SK-N-SH treated with all-trans-retinoic acid at 6 μM for 48 hours (cell line): ENCODE measurements at regions not wholly inside any gene's neighbourhood (a gene's known extent, or its start where the extent isn't known, plus 50 kb on each side); places are given as distances from the start of the nearest gene placed in this dataset.

Source experiments
- ATAC-seq: fragments of 200-7000 bp; cut with Tn5 transposase; 3 replicates; pipeline ENCODE4 v1.9.1; 2020; ENCODE audit warnings: mild to moderate bottlenecking, moderate library complexity
- BACH2 ChIP-seq: fragments of 250-450 bp; sonication (Bioruptor Pico); IDR thresholded peaks from 2 replicates; pipeline ENCODE4 v1.9.0; 2021; ENCODE audit warnings: mild to moderate bottlenecking, borderline replicate concordance
- CSDC2 ChIP-seq: fragments of 250-450 bp; sonication (Bioruptor Pico); IDR thresholded peaks from 2 replicates; pipeline ENCODE4 v1.5.0; 2020; ENCODE audit warnings: mild to moderate bottlenecking, moderate library complexity
- ESRRG ChIP-seq: fragments of 250-450 bp; sonication (Bioruptor Pico); IDR thresholded peaks from 2 replicates; pipeline ENCODE4 v1.6.1; 2021; ENCODE audit warnings: mild to moderate bottlenecking
- GLIS3 ChIP-seq: fragments of 250-450 bp; sonication (Bioruptor Pico); IDR thresholded peaks from 2 replicates; pipeline ENCODE4 v1.5.0; 2020; ENCODE audit warnings: mild to moderate bottlenecking, moderate library complexity
- ISL1 ChIP-seq: fragments of 250-450 bp; sonication (Bioruptor Pico); IDR thresholded peaks from 2 replicates; pipeline ENCODE4 v2.1.2; 2022; ENCODE audit warnings: mild to moderate bottlenecking, moderate library complexity
- OSR1 ChIP-seq: fragments of 250-450 bp; sonication (Bioruptor Pico); IDR thresholded peaks from 2 replicates; pipeline ENCODE4 v1.8.0; 2022; ENCODE audit warnings: moderate library complexity, mild to moderate bottlenecking, inconsistent platforms
- PPARA ChIP-seq: fragments of 250-450 bp; sonication (Bioruptor Pico); IDR thresholded peaks from 2 replicates; pipeline ENCODE4 v1.5.0; 2020; ENCODE audit warnings: mild to moderate bottlenecking, borderline replicate concordance
- RARB ChIP-seq: fragments of 250-450 bp; sonication (Bioruptor Pico); IDR thresholded peaks from 2 replicates; pipeline ENCODE4 v1.8.0; 2021; ENCODE audit warnings: mild to moderate bottlenecking, moderate library complexity
- TCF4 ChIP-seq: fragments of 250-450 bp; sonication (Bioruptor Pico); IDR thresholded peaks from 2 replicates; pipeline ENCODE4 v1.8.0; 2021; ENCODE audit warnings: mild to moderate bottlenecking, moderate library complexity, borderline replicate concordance
- TOX ChIP-seq: fragments of 250-450 bp; sonication (Bioruptor Pico); IDR thresholded peaks from 2 replicates; pipeline ENCODE4 v1.8.0; 2021; ENCODE audit warnings: mild to moderate bottlenecking, moderate library complexity, borderline replicate concordance
- ZC3H10 ChIP-seq: fragments of 250-450 bp; sonication (Bioruptor Pico); IDR thresholded peaks from 2 replicates; pipeline ENCODE4 v1.5.1; 2021; ENCODE audit warnings: mild to moderate bottlenecking, moderate library complexity
- ZFP3 ChIP-seq: fragments of 250-450 bp; sonication (Bioruptor Pico); IDR thresholded peaks from 2 replicates; pipeline ENCODE4 v1.5.0; 2020; ENCODE audit warnings: mild to moderate bottlenecking, moderate library complexity
- ZFP30 ChIP-seq: fragments of 450-650 bp; formaldehyde crosslinking; IDR thresholded peaks from 2 replicates; pipeline ENCODE4 v1.5.0; 2022; ENCODE audit warnings: mild to moderate bottlenecking, moderate library complexity
- ZNF565 ChIP-seq: fragments of 450-650 bp; formaldehyde crosslinking; conservative IDR thresholded peaks from 2 replicates; pipeline ENCODE4 v1.5.0; 2020; ENCODE audit warnings: low read depth, mild to moderate bottlenecking, moderate library complexity
- ZNF70 ChIP-seq: fragments of 450-650 bp; formaldehyde crosslinking; IDR thresholded peaks from 2 replicates; pipeline ENCODE4 v1.5.0; 2020; ENCODE audit warnings: mild to moderate bottlenecking, moderate library complexity
- ZNF8 ChIP-seq: fragments of 450-650 bp; formaldehyde crosslinking; IDR thresholded peaks from 2 replicates; pipeline ENCODE4 v1.5.0; 2020; ENCODE audit warnings: mild to moderate bottlenecking, moderate library complexity
- TF ChIP-seq, protein P1 (sequence below): fragments of 250-450 bp; sonication (Bioruptor Pico); IDR thresholded peaks from 2 replicates; pipeline ENCODE4 v1.5.0; 2020; ENCODE audit warnings: mild to moderate bottlenecking, moderate library complexity
- TF ChIP-seq, protein P2 (sequence below): fragments of 250-450 bp; sonication (Bioruptor Pico); IDR thresholded peaks from 2 replicates; pipeline ENCODE4 v1.5.1; 2021; ENCODE audit warnings: mild to moderate bottlenecking, moderate library complexity
- TF ChIP-seq, protein P3 (sequence below): fragments of 250-450 bp; sonication (Bioruptor Pico); IDR thresholded peaks from 2 replicates; pipeline ENCODE4 v1.5.1; 2020; ENCODE audit warnings: low read depth, mild to moderate bottlenecking, moderate library complexity
- TF ChIP-seq, protein P4 (sequence below): fragments of 250-450 bp; sonication (Bioruptor Pico); IDR thresholded peaks from 2 replicates; pipeline ENCODE4 v1.8.0; 2020; ENCODE audit warnings: mild to moderate bottlenecking, moderate library complexity, borderline replicate concordance
- TF ChIP-seq, protein P5 (sequence below): fragments of 250-450 bp; sonication (Bioruptor Pico); IDR thresholded peaks from 2 replicates; pipeline ENCODE4 v1.8.0; 2021; ENCODE audit warnings: low read depth, mild to moderate bottlenecking, moderate library complexity, borderline replicate concordance

DNA sequence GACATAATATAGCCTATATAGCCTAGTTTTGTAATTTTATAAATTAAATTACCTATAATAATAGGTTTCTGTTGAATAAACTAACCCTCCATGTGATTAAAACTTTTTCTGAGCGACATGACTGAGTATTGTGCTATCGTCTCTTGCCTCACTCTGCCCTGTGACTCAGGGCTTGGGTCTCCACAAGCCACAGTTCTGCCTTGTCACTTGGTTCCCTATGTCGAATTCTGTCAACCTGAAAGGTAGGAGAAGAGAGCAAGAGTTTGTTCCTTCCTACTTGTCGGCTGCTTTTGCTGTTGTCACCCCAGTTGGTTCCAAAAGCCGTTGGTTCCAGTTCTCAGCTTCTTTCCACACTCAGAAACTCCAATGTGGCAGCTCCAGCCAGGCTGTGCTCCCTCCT is 285.9 kb downstream of the PSAT1 start:
- ATAC-seq: no peak
- no peak for TF ChIP-seq TCF4
- no peak for TF ChIP-seq ESRRG (CRISPR knock-in tag)
- no peak for TF ChIP-seq PPARA
- TF ChIP-seq CSDC2 (CRISPR knock-in tag): no peak
- TF ChIP-seq, protein P1, sequence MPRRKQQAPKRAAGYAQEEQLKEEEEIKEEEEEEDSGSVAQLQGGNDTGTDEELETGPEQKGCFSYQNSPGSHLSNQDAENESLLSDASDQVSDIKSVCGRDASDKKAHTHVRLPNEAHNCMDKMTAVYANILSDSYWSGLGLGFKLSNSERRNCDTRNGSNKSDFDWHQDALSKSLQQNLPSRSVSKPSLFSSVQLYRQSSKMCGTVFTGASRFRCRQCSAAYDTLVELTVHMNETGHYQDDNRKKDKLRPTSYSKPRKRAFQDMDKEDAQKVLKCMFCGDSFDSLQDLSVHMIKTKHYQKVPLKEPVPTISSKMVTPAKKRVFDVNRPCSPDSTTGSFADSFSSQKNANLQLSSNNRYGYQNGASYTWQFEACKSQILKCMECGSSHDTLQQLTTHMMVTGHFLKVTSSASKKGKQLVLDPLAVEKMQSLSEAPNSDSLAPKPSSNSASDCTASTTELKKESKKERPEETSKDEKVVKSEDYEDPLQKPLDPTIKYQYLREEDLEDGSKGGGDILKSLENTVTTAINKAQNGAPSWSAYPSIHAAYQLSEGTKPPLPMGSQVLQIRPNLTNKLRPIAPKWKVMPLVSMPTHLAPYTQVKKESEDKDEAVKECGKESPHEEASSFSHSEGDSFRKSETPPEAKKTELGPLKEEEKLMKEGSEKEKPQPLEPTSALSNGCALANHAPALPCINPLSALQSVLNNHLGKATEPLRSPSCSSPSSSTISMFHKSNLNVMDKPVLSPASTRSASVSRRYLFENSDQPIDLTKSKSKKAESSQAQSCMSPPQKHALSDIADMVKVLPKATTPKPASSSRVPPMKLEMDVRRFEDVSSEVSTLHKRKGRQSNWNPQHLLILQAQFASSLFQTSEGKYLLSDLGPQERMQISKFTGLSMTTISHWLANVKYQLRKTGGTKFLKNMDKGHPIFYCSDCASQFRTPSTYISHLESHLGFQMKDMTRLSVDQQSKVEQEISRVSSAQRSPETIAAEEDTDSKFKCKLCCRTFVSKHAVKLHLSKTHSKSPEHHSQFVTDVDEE: no peak
- TF ChIP-seq RARB (CRISPR knock-in tag): no peak
- TF ChIP-seq ZC3H10 (CRISPR knock-in tag): no peak
- TF ChIP-seq ZNF565 (CRISPR knock-in tag): no peak
- no peak for TF ChIP-seq ZFP30 (CRISPR knock-in tag)
- TF ChIP-seq, protein P2, sequence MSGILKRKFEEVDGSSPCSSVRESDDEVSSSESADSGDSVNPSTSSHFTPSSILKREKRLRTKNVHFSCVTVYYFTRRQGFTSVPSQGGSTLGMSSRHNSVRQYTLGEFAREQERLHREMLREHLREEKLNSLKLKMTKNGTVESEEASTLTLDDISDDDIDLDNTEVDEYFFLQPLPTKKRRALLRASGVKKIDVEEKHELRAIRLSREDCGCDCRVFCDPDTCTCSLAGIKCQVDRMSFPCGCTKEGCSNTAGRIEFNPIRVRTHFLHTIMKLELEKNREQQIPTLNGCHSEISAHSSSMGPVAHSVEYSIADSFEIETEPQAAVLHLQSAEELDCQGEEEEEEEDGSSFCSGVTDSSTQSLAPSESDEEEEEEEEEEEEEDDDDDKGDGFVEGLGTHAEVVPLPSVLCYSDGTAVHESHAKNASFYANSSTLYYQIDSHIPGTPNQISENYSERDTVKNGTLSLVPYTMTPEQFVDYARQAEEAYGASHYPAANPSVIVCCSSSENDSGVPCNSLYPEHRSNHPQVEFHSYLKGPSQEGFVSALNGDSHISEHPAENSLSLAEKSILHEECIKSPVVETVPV: no peak
- TF ChIP-seq ZNF8 (CRISPR knock-in tag): no peak
- no peak for TF ChIP-seq GLIS3 (CRISPR knock-in tag)
- no peak for TF ChIP-seq ZFP3 (CRISPR knock-in tag)
- TF ChIP-seq, protein P3, sequence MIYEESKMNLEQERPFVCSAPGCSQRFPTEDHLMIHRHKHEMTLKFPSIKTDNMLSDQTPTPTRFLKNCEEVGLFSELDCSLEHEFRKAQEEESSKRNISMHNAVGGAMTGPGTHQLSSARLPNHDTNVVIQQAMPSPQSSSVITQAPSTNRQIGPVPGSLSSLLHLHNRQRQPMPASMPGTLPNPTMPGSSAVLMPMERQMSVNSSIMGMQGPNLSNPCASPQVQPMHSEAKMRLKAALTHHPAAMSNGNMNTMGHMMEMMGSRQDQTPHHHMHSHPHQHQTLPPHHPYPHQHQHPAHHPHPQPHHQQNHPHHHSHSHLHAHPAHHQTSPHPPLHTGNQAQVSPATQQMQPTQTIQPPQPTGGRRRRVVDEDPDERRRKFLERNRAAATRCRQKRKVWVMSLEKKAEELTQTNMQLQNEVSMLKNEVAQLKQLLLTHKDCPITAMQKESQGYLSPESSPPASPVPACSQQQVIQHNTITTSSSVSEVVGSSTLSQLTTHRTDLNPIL (CRISPR knock-in tag): no peak
- TF ChIP-seq, all 23 proteins: peak for 0

DNA sequence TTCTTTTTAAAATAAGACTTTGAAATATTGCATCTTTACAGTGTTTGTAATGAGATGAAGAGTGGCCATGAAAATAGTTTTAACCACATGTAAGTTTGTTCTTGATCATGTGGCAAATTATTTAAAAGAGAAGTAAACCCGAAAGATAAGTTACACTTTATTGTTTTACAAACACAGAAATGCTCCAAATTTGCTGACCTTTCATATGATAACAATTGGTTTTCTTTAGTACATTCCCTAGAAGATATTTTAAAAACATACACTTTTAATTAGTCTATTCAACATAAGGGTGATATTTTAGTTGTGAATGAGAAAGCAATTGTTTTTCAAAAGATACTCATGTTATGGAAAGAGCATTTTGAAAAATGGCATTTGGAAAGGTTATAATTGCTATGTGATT is 287.7 kb downstream of the PSAT1 start:
- ATAC-seq: no peak
- TF ChIP-seq RARB (CRISPR knock-in tag) (no peak), GLIS3 (CRISPR knock-in tag) (no peak), PPARA (no peak), ESRRG (CRISPR knock-in tag) (no peak)
- TF ChIP-seq, protein P4, sequence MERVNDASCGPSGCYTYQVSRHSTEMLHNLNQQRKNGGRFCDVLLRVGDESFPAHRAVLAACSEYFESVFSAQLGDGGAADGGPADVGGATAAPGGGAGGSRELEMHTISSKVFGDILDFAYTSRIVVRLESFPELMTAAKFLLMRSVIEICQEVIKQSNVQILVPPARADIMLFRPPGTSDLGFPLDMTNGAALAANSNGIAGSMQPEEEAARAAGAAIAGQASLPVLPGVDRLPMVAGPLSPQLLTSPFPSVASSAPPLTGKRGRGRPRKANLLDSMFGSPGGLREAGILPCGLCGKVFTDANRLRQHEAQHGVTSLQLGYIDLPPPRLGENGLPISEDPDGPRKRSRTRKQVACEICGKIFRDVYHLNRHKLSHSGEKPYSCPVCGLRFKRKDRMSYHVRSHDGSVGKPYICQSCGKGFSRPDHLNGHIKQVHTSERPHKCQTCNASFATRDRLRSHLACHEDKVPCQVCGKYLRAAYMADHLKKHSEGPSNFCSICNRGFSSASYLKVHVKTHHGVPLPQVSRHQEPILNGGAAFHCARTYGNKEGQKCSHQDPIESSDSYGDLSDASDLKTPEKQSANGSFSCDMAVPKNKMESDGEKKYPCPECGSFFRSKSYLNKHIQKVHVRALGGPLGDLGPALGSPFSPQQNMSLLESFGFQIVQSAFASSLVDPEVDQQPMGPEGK: no peak

DNA sequence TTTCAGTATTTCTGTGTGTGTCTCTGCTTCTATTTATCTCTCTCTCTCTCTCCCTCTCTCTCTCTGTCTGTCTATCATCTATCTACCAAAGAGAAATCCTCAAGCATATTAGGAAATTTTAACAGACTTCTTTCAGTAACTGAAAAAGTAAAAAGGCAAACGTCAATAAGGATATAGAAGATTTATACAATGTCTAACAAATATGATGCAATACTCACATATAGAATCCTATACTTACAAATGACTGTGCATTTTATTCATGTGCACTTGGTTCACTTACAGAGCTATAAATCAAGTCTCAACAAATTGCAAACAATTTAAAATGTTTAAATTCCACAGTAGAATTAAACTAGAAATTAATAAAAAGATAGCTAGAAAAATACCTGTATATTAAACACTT is 289.0 kb downstream of the PSAT1 start:
- ATAC-seq: no peak
- TF ChIP-seq, protein P2: no peak

DNA sequence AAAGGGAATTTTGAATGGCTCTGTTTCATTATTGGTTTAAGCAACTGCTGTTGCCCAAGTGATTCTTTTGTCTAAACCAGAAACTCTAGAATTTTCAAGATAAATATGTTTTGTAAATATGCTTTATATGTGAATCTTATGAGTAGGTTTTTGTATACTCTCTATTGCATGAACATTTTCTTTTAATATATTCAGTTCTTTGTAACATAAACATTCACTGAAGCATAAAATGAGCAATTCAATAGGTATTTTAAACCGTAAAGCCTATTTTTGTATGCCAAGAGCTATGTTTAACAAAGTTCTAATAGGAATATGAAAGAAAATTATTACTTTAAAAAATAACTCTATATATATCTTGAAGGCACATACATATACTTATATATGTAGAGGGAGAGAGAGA is 293.1 kb downstream of the PSAT1 start:
- TF ChIP-seq ZNF8 (CRISPR knock-in tag): no peak
- no peak for TF ChIP-seq OSR1 (CRISPR knock-in tag)
- no peak for TF ChIP-seq ZFP3 (CRISPR knock-in tag)
- no peak for TF ChIP-seq ZNF565 (CRISPR knock-in tag)
- TF ChIP-seq GLIS3 (CRISPR knock-in tag): no peak
- no peak for TF ChIP-seq ZNF70
- no peak for TF ChIP-seq BACH2 (CRISPR knock-in tag)
- no peak for TF ChIP-seq ISL1 (CRISPR knock-in tag)
- no peak for TF ChIP-seq ZC3H10 (CRISPR knock-in tag)
- no peak for ATAC-seq

DNA sequence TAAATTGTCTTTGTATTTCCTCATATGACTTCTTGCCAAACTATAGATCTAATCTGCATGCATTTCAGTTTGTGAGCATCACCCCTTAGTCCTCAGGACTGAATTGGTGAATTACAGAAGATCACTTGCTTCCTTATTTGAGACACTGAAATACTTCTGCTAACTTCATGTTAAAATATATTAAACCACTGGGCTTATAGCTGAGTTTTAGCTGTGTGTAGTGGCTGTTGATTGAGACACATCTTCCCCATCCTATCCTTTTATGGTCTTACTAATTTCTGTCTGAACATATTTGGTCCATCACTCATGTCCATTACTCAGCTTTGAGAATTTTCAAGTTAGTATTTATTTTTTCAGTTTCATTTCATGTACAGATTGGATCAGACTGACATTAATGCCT is 295.9 kb downstream of the PSAT1 start:
- peak; percentile 35; the same call in 1 of the 3 replicates for ATAC-seq
- no peak for TF ChIP-seq PPARA
- no peak for TF ChIP-seq ZFP30 (CRISPR knock-in tag)
- no peak for TF ChIP-seq ESRRG (CRISPR knock-in tag)
- TF ChIP-seq GLIS3 (CRISPR knock-in tag): no peak
- no peak for TF ChIP-seq OSR1 (CRISPR knock-in tag)
- TF ChIP-seq TOX (CRISPR knock-in tag): no peak
- TF ChIP-seq ZNF565 (CRISPR knock-in tag): no peak
- TF ChIP-seq TCF4: no peak
- TF ChIP-seq, protein P5, sequence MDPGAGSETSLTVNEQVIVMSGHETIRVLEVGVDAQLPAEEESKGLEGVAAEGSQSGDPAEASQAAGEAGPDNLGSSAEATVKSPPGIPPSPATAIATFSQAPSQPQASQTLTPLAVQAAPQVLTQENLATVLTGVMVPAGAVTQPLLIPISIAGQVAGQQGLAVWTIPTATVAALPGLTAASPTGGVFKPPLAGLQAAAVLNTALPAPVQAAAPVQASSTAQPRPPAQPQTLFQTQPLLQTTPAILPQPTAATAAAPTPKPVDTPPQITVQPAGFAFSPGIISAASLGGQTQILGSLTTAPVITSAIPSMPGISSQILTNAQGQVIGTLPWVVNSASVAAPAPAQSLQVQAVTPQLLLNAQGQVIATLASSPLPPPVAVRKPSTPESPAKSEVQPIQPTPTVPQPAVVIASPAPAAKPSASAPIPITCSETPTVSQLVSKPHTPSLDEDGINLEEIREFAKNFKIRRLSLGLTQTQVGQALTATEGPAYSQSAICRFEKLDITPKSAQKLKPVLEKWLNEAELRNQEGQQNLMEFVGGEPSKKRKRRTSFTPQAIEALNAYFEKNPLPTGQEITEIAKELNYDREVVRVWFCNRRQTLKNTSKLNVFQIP: no peak
- TF ChIP-seq, protein P3 (CRISPR knock-in tag): no peak
- TF ChIP-seq ZC3H10 (CRISPR knock-in tag): no peak
